ENCODE measurements at regions not wholly inside any gene's neighbourhood (a gene's known extent, or its start where the extent isn't known, plus 50 kb on each side); places are given as distances from the start of the nearest gene placed in this dataset.
A peak's percentile ranks its signal among the peaks of the same experiment; 100 is the strongest.

DNA sequence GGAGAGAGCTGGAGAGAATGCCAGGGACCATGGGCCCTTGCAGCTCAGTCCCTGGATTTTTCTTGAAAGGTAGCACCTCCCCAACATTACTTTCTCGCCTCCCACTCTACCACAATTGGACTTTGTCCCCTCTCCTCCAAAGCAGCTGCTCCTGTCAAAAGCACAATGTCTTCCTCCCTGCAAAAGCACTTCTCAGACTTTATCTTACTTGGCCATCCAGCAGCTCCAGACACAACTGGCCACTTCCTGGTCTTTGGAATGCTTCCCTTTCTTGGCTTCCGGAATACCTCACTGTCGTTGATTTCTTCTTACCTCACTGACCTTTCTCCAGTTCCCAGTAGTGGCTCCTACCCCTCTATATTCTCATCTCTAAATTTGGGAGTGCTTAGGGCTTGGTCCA is 134.6 kb upstream of the PROK2 start:
- Histone ChIP-seq H3K79me2 (ENCODE audit: insufficient read depth, low read length) (no peaks in the 10 kb centered on the region), H3K9me3 (replicated peaks in 1 of 2; ENCODE audit: control insufficient read depth in 1 of 2, insufficient read depth in 1 of 2, low read length in 2 of 2) (no peaks in the 10 kb centered on the region), H3K36me3 (replicated peaks in 1 of 2; ENCODE audit: control insufficient read depth in 1 of 2, insufficient read depth in 2 of 2, low read length in 2 of 2) (no peaks in the 10 kb centered on the region), H4K20me1 (ENCODE audit: insufficient read depth, low read length) (no peaks in the 10 kb centered on the region), H3K27me3 (ENCODE audit: control insufficient read depth in 2 of 2, insufficient read depth in 2 of 2, low read length in 2 of 2) (peaks cover 58 to 81% of the 10 kb centered on the region in 2 donors), H3K4me1 (ENCODE audit: control insufficient read depth in 1 of 2, insufficient read depth in 2 of 2, low read length in 2 of 2) (peaks cover 7 to 15% of the 10 kb centered on the region in 2 donors), H3K4me3 (replicated peaks in 1 of 3; ENCODE audit: low read depth in 2 of 3, low read length in 3 of 3) (no peak overlapping the region), H2AFZ (ENCODE audit: insufficient read depth, low read depth, low read length, poor library complexity, severe bottlenecking) (no peak overlapping the region), H3K4me2 (replicated peaks; ENCODE audit: extremely low read depth, low read length, poor library complexity, severe bottlenecking) (no peak overlapping the region), H3K9ac (ENCODE audit: insufficient read depth, low read length, poor library complexity, severe bottlenecking) (no peak overlapping the region), H3K27ac (ENCODE audit: low read depth in 1 of 2, low read length in 2 of 2) (no peak overlapping the region)
- Mint-ChIP-seq H3K27me3 (ENCODE audit: low read depth in 3 of 3) (peaks cover 62 to 87% (median 64%) of the 10 kb centered on the region in 3 donors), H3K4me1 (peaks cover 17% of the 10 kb centered on the region), H3K27ac (peak overlapping the region in 2 of 7 donors; percentile 33 to 41), H3K9me3 (peaks cover 0 to 6% (median 5%) of the 10 kb centered on the region in 7 donors), H3K4me3 (peak overlapping the region in 1 of 2 donors; percentile 72), H3K36me3 (peaks cover 0 to 5% of the 10 kb centered on the region in 2 donors)
- intact Hi-C loops (cut with micrococcal nuclease), result no loop called here
- WGBS (ENCODE audit: insufficient coverage), result 78% methylated on average over 3 of the region's 3 CpGs
- TF ChIP-seq CTCF (IDR thresholded peaks at IDR 0.05), result no peak
- DNase-seq, result no peak

DNA sequence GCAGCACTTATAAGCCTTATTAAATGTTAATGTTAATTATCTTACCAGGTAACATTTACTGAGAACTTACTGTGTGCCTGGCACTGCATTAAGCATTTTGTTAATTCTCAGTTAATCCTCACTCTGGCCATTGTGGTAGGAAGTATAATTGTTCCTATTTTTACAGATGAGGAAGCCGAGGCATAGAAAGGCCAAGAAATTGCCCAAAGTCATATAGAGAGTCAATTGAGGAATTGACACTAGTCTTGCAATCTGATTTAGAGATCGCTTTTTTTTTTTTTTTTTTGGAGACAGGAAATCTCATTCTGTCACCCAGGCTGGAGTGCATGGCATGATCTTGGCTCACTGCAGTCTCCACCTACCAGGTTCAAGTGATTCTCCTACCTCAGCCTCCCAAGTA is 132.6 kb upstream of the PROK2 start:
- Mint-ChIP-seq H3K27me3 (ENCODE audit: low read depth in 3 of 3) (peaks cover 80 to 91% (median 80%) of the 10 kb centered on the region in 3 donors), H3K36me3 (peaks cover 0 to 5% of the 10 kb centered on the region in 2 donors)
- intact Hi-C loops (cut with micrococcal nuclease), result no loop called here

More for the DNA sequence above, 132.6 kb upstream of the PROK2 start:
- DNase-seq, result peak; percentile 61 to 68 (median 62)
- peak overlapping the region in 4 of 7 donors; percentile 19 to 67 (median 45) for H3K27ac Mint-ChIP-seq
- Histone ChIP-seq H2AFZ (ENCODE audit: insufficient read depth, low read depth, low read length, poor library complexity, severe bottlenecking) (no peak overlapping the region), H3K79me2 (ENCODE audit: insufficient read depth, low read length) (no peaks in the 10 kb centered on the region), H3K4me2 (replicated peaks; ENCODE audit: extremely low read depth, low read length, poor library complexity, severe bottlenecking) (no peak overlapping the region), H3K27ac (ENCODE audit: low read depth in 1 of 2, low read length in 2 of 2) (no peak overlapping the region), H3K4me1 (ENCODE audit: control insufficient read depth in 1 of 2, insufficient read depth in 2 of 2, low read length in 2 of 2) (peaks cover 7 to 15% of the 10 kb centered on the region in 2 donors), H3K27me3 (ENCODE audit: control insufficient read depth in 2 of 2, insufficient read depth in 2 of 2, low read length in 2 of 2) (peaks cover 72 to 92% of the 10 kb centered on the region in 2 donors), H3K9me3 (replicated peaks in 1 of 2; ENCODE audit: control insufficient read depth in 1 of 2, insufficient read depth in 1 of 2, low read length in 2 of 2) (no peaks in the 10 kb centered on the region), H3K36me3 (replicated peaks in 1 of 2; ENCODE audit: control insufficient read depth in 1 of 2, insufficient read depth in 2 of 2, low read length in 2 of 2) (no peaks in the 10 kb centered on the region), H3K4me3 (replicated peaks in 1 of 3; ENCODE audit: low read depth in 2 of 3, low read length in 3 of 3) (no peak overlapping the region), H3K9ac (ENCODE audit: insufficient read depth, low read length, poor library complexity, severe bottlenecking) (no peak overlapping the region), H4K20me1 (ENCODE audit: insufficient read depth, low read length) (no peaks in the 10 kb centered on the region)
- no CpG with 5 or more reads among the region's 2 CpGs for WGBS (ENCODE audit: insufficient coverage)
- H3K4me3 Mint-ChIP-seq, result peak overlapping the region in 1 of 2 donors; percentile 14
- TF ChIP-seq CTCF (IDR thresholded peaks at IDR 0.05), result no peak
- peaks cover 19% of the 10 kb centered on the region for H3K4me1 Mint-ChIP-seq
- H3K9me3 Mint-ChIP-seq, result peaks cover 0 to 11% (median 5%) of the 10 kb centered on the region in 7 donors
